Left lung (tissue), 4 donors: ENCODE measurements at regions not wholly inside any gene's neighbourhood (a gene's known extent, or its start where the extent isn't known, plus 50 kb on each side); places are given as distances from the start of the nearest gene placed in this dataset.

Experiments
- ATAC-seq: fragments of 200-7000 bp; cut with Tn5 transposase; one replicate; pipeline ENCODE4 v1.9.1; 2020; ENCODE audit warnings: moderate library complexity
- DNase-seq, 4 donors: peaks; one replicate each; pipeline ENCODE4 v3.0.0-alpha.2; 2013 to 2020
- H3K27ac ChIP-seq, 2 donors: fragments of 200-600 bp; sonication (generic) in 1 of 2; one replicate each; pipeline versions ENCODE4 v1.5.0 to v1.8.0; 2020 to 2021
- H3K27me3 ChIP-seq, 2 donors: fragments of 200-600 bp; sonication (generic) in 1 of 2; one replicate each; pipeline versions ENCODE4 v1.5.0 to v1.8.0; 2020 to 2021
- H3K36me3 ChIP-seq, 2 donors: fragments of 200-600 bp; sonication (generic) in 1 of 2; one replicate each; pipeline versions ENCODE4 v1.5.0 to v1.8.0; 2020 to 2021
- H3K4me1 ChIP-seq, 2 donors: fragments of 200-600 bp; one replicate each; pipeline ENCODE4 v1.8.0; 2021
- H3K4me3 ChIP-seq, 2 donors: fragments of 200-600 bp; sonication (generic) in 1 of 2; one replicate each; pipeline versions ENCODE4 v1.5.0 to v1.8.0; 2020 to 2021; ENCODE audit warnings: mild to moderate bottlenecking in 1 of 2
- H3K9me3 ChIP-seq, 2 donors: fragments of 200-600 bp; sonication (generic) in 1 of 2; one replicate each; pipeline versions ENCODE4 v1.5.0 to v1.8.0; 2020 to 2021
- intact Hi-C, 2 donors: fragments of 100-400 bp; cut with DNase I; formaldehyde crosslinking; loops; one replicate each; pipeline versions ENCODE4 v1.11.2 to v1.14.2; 2022
- TF ChIP-seq, protein P1 (sequence below), 2 donors: fragments of 200-600 bp; sonication (generic) in 1 of 2; IDR thresholded peaks; one replicate each; pipeline versions ENCODE4 v1.5.0 to v1.8.0; 2021; ENCODE audit warnings: antibody characterized with exemption in 2 of 2
- donor health status: DM: no; HTN: yes; CAD: no.
- donor health status: DM: no; HTN: no; CAD: no.

DNA sequence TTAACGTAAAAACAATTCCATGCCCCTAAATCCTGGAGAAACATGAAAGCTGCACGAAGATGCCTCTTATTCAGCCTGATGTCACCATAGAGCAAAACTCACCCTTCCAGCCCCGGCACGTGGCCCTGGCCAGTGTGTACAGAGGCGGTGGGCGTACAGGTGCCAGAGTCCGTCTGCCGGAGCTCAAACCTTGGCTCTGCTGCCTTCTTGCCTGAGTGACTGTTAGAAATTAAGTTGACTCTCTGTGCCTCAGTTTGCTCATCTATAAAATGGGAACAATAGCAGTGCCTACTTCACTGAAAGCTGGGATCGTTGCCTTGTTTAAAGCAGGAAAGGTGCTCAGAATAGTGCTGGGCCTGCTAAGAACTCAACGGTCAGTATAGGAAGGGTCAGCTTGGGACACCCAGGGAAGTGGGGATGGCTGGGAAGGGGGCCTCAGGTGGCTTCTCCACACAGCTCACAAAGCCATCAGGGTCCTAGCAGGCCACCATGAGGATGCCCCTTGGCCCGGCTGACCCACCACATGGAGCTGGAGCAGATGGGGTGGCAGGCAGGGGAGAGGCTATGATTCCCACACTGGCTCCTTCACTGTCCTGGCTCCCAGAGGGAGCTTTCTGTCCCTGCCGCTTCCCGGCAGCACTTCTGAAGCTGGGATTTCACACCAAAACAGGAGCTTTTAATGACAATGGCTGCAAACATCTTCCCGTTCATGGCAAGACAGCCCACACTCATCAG, 237.2 kb downstream of the NPHP4 start:
- H3K4me1 ChIP-seq, result no peaks in the 10 kb centered on the region
- TF ChIP-seq, protein P1, sequence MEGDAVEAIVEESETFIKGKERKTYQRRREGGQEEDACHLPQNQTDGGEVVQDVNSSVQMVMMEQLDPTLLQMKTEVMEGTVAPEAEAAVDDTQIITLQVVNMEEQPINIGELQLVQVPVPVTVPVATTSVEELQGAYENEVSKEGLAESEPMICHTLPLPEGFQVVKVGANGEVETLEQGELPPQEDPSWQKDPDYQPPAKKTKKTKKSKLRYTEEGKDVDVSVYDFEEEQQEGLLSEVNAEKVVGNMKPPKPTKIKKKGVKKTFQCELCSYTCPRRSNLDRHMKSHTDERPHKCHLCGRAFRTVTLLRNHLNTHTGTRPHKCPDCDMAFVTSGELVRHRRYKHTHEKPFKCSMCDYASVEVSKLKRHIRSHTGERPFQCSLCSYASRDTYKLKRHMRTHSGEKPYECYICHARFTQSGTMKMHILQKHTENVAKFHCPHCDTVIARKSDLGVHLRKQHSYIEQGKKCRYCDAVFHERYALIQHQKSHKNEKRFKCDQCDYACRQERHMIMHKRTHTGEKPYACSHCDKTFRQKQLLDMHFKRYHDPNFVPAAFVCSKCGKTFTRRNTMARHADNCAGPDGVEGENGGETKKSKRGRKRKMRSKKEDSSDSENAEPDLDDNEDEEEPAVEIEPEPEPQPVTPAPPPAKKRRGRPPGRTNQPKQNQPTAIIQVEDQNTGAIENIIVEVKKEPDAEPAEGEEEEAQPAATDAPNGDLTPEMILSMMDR (IDR thresholded peaks at IDR 0.05), result no peak
- intact Hi-C loops, result no loop called here
- H3K27me3 ChIP-seq, result peaks cover 0 to 19% of the 10 kb centered on the region in 2 donors
- ATAC-seq, result no peak
- H3K9me3 ChIP-seq, result no peaks in the 10 kb centered on the region
- H3K27ac ChIP-seq, result no peak overlapping the region
- peak in 1 of 4 donors; percentile 42 for DNase-seq
- no peaks in the 10 kb centered on the region for H3K36me3 ChIP-seq
- H3K4me3 ChIP-seq, result no peak overlapping the region

DNA sequence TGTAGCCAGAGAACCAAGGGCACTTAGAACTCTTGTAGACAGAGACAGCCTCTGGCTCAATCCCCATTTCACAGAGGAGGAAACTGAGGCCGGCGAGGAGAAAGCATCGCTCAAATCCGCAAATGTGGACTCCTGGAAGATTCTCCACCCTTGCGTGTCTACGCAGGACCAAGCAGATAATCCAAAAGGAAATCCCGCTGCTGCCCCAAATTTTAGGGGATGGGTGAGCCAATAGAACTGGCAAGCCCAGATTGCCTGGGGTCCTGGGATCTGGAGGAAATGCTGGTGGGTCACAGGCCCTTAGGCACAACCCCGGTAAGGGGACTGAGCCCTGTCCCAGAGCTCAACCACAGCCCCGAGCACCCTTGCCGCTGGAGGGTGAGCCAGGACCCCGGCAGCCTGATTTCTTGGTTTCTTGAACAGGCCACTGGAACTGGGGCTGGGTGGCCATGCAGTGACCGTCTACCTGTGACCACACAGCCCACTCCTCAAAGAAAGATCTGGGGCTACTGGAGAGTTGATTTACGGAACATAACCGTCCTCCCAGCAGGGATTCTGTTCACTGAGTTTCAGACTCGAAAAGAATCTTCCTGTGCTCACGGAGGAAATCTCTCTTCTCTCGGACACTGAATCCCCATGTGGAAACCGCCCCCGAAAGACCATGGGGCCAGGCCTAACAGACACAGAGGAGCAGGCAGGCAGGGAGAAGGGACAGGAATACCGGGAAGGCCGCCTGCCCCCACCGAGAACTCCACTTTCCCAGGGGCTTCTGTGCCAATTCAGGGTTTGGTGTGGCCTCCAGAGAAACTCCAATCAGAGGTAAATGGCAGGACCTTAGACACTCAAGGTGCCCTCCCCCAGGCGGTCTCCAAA, 238.4 kb downstream of the NPHP4 start:
- no peaks in the 10 kb centered on the region for H3K4me1 ChIP-seq
- TF ChIP-seq, protein P1 (IDR thresholded peaks at IDR 0.05), result no peak
- peaks cover 0 to 18% of the 10 kb centered on the region in 2 donors for H3K27me3 ChIP-seq
- intact Hi-C loops, result no loop called here
- peak in 1 of 4 donors; percentile 20 for DNase-seq
- H3K27ac ChIP-seq, result no peak overlapping the region
- H3K36me3 ChIP-seq, result no peaks in the 10 kb centered on the region
- no peaks in the 10 kb centered on the region for H3K9me3 ChIP-seq
- no peak for ATAC-seq
- no peak overlapping the region for H3K4me3 ChIP-seq

DNA sequence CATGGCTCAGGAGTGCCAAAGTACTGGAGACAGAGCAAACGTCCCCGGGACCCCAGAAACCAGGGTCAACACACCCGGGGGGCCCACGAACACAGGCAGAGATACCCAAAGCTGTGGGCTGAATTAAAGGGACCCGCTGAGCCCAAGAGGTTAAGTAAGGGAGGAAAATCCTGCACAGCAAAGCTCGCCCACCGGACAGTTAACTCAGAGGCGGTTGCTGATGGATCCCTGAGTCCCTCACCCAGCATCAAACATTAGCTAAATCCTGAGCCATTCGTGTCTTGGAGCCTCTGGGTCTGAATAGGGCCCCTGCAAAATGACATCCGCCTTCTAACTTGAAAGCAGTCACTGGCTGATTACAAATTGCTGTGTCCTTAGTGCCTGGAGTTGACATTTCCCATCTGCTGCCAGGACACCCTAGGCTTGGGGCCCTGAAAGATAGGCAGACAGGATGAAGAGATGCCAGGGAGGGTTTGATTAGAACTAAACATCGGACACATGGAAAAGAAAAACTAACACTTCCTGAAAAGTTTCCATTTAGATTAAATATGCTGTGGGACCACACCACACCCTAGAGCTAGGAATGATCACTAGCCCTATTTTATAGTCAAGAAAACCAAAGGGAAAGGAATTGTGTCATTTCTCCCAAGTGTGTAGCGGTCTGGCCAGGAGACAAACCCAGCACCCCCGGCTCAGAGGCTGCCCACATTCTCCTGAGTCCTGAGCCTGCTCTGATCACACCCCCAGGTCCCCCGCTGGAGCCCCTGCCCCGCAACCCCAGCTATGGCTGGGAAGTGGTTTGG, 239.3 kb downstream of the NPHP4 start:
- Histone ChIP-seq H3K4me1 (no peaks in the 10 kb centered on the region), H3K27ac (no peak overlapping the region), H3K36me3 (no peaks in the 10 kb centered on the region), H3K9me3 (no peaks in the 10 kb centered on the region), H3K4me3 (no peak overlapping the region), H3K27me3 (peaks cover 0 to 24% of the 10 kb centered on the region in 2 donors)
- DNase-seq (peak in 2 of 4 donors; percentile 8 to 57), ATAC-seq (no peak)
- TF ChIP-seq, protein P1 (IDR thresholded peaks at IDR 0.05), result no peak
- intact Hi-C loops, result no loop called here

DNA sequence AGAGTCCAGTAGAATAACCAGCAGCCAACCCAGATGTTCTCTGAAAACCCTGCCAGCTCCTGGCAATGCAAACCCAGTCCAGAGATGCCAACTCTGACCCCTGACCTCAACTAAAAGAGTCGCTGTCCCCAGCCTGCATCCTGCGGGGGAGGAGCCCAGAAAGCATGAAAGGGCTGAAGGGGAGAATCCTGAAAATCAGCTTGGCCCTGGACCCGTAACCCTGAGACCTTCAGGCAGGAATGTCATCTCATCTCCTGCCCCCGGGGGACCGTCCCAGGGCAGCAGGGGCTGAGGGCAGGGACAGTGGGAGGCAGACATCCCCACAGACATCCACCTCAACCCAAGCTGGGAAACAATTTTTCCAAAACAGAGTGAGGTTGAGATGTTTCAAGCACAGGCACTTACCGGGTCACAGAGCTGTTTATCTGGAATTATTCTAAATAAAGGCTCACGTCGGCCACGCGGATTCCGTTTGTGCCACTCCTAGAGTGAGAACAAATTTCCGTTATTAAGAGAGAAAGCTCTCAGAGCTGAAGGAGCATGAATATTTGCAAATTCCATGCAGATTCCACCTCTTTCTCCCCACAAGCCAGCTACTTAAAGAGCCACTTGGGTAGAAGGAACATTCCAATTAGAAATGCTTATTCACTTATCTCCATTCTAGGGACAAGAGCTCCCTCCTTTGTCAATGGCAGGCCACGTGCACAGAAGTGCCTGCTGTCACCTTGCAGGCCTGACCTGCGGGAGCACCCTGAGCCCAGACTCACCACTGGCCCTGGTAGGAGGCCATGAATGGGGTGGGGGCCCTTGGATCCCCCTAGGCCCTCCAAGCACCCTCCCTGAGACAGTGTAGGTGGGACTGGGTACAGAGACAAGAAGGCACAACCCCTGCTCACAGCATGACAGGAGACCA, 240.1 kb downstream of the NPHP4 start:
- TF ChIP-seq, protein P1 (IDR thresholded peaks at IDR 0.05), result no peak
- Histone ChIP-seq H3K36me3 (no peaks in the 10 kb centered on the region), H3K4me1 (no peaks in the 10 kb centered on the region), H3K9me3 (no peaks in the 10 kb centered on the region), H3K4me3 (no peak overlapping the region), H3K27ac (no peak overlapping the region), H3K27me3 (peaks cover 0 to 27% of the 10 kb centered on the region in 2 donors)
- intact Hi-C loops, result no loop called here
- ATAC-seq (peak; percentile 88), DNase-seq (peak in 2 of 4 donors; percentile 47)
